ENCODE measurements at regions not wholly inside any gene's neighbourhood (a gene's known extent, or its start where the extent isn't known, plus 50 kb on each side); places are given as distances from the start of the nearest gene placed in this dataset.

- DNase-seq (ENCODE audit: low read depth), result no peak
These were observed 52.7 kb upstream of the POU1F1 start for GRCh38 chr3:87329065-87329464.

Measured in T-helper 22 cell (primary cell).